ENCODE measurements at regions not wholly inside any gene's neighbourhood (a gene's known extent, or its start where the extent isn't known, plus 50 kb on each side); places are given as distances from the start of the nearest gene placed in this dataset.

- DNase-seq (ENCODE audit: low read depth, low spot score), result no peak
- TF ChIP-seq EZH2 (IDR thresholded peaks at IDR 0.05; ENCODE audit: low read length), result no peak
- TF ChIP-seq, protein P1, sequence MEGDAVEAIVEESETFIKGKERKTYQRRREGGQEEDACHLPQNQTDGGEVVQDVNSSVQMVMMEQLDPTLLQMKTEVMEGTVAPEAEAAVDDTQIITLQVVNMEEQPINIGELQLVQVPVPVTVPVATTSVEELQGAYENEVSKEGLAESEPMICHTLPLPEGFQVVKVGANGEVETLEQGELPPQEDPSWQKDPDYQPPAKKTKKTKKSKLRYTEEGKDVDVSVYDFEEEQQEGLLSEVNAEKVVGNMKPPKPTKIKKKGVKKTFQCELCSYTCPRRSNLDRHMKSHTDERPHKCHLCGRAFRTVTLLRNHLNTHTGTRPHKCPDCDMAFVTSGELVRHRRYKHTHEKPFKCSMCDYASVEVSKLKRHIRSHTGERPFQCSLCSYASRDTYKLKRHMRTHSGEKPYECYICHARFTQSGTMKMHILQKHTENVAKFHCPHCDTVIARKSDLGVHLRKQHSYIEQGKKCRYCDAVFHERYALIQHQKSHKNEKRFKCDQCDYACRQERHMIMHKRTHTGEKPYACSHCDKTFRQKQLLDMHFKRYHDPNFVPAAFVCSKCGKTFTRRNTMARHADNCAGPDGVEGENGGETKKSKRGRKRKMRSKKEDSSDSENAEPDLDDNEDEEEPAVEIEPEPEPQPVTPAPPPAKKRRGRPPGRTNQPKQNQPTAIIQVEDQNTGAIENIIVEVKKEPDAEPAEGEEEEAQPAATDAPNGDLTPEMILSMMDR (optimal IDR thresholded peaks at IDR 0.05 in 1 of 3, IDR thresholded peaks at IDR 0.05 in 1 of 3, conservative IDR thresholded peaks at IDR 0.05 in 1 of 3; ENCODE audit: extremely low read depth in 1 of 3, insufficient read depth in 2 of 3, low read length in 3 of 3), result no peak
- H3K27me3 ChIP-seq (ENCODE audit: control insufficient read depth, extremely low read depth, insufficient read depth, low read length), result no peaks in the 10 kb centered on the region
- H3K27ac ChIP-seq (ENCODE audit: control insufficient read depth, insufficient read depth, low read length), result no peak overlapping the region
- H3K36me3 ChIP-seq (ENCODE audit: control insufficient read depth in 2 of 2, extremely low read depth in 1 of 2, insufficient read depth in 2 of 2, low read length in 2 of 2), result no peaks in the 10 kb centered on the region
- H3K79me2 ChIP-seq (ENCODE audit: control insufficient read depth, insufficient read depth, low read length), result no peaks in the 10 kb centered on the region
- dilution Hi-C loops (cut with MboI; ENCODE audit: extremely low pct_ligation_motif_present, low sequenced_read_pairs), result no loop called here
- no peak overlapping the region for H3K9ac ChIP-seq (ENCODE audit: control insufficient read depth, extremely low read depth, insufficient read depth, low read length)
- H3K4me2 ChIP-seq (ENCODE audit: control insufficient read depth, extremely low read depth, insufficient read depth, low read depth, low read length), result peak overlapping the region; percentile 15
- peaks cover 20% of the 10 kb centered on the region for H3K4me1 ChIP-seq (ENCODE audit: control insufficient read depth, extremely low read depth, insufficient read depth, low read length)
- peak; percentile 83 for FAIRE-seq
- no peaks in the 10 kb centered on the region for H3K9me3 ChIP-seq (ENCODE audit: control insufficient read depth, low read depth, low read length)
- no peak overlapping the region for H2AFZ ChIP-seq (ENCODE audit: control insufficient read depth, low read length)
- H3K4me3 ChIP-seq (ENCODE audit: control insufficient read depth in 2 of 3, extremely low read depth in 1 of 3, insufficient read depth in 2 of 3, low read depth in 1 of 3, low read length in 3 of 3), result no peak overlapping the region
- no peaks in the 10 kb centered on the region for H3K9me1 ChIP-seq (ENCODE audit: control insufficient read depth, extremely low read depth, insufficient read depth, low read length)
- no peaks in the 10 kb centered on the region for H4K20me1 ChIP-seq (ENCODE audit: control insufficient read depth, extremely low read depth, insufficient read depth, low read length)
Observed at GRCh38 chr2:12151716-12152115, 405.3 kb downstream of the LPIN1 start.

GRCh38 chr2:12152888-12153287 lies 406.5 kb downstream of the LPIN1 start:
- Histone ChIP-seq H3K4me2 (ENCODE audit: control insufficient read depth, extremely low read depth, insufficient read depth, low read depth, low read length) (no peak overlapping the region), H3K4me1 (ENCODE audit: control insufficient read depth, extremely low read depth, insufficient read depth, low read length) (peaks cover 20% of the 10 kb centered on the region), H3K4me3 (ENCODE audit: control insufficient read depth in 2 of 3, extremely low read depth in 1 of 3, insufficient read depth in 2 of 3, low read depth in 1 of 3, low read length in 3 of 3) (no peak overlapping the region), H3K9me3 (ENCODE audit: control insufficient read depth, low read depth, low read length) (no peaks in the 10 kb centered on the region), H3K9me1 (ENCODE audit: control insufficient read depth, extremely low read depth, insufficient read depth, low read length) (no peaks in the 10 kb centered on the region), H2AFZ (ENCODE audit: control insufficient read depth, low read length) (no peak overlapping the region), H3K27me3 (ENCODE audit: control insufficient read depth, extremely low read depth, insufficient read depth, low read length) (no peaks in the 10 kb centered on the region), H3K27ac (ENCODE audit: control insufficient read depth, insufficient read depth, low read length) (no peak overlapping the region), H3K79me2 (ENCODE audit: control insufficient read depth, insufficient read depth, low read length) (no peaks in the 10 kb centered on the region), H3K9ac (ENCODE audit: control insufficient read depth, extremely low read depth, insufficient read depth, low read length) (no peak overlapping the region), H4K20me1 (ENCODE audit: control insufficient read depth, extremely low read depth, insufficient read depth, low read length) (no peaks in the 10 kb centered on the region), H3K36me3 (ENCODE audit: control insufficient read depth in 2 of 2, extremely low read depth in 1 of 2, insufficient read depth in 2 of 2, low read length in 2 of 2) (no peaks in the 10 kb centered on the region)
- FAIRE-seq (no peak), DNase-seq (ENCODE audit: low read depth, low spot score) (no peak)
- dilution Hi-C loops (cut with MboI; ENCODE audit: extremely low pct_ligation_motif_present, low sequenced_read_pairs), result no loop called here
- TF ChIP-seq, protein P1 (optimal IDR thresholded peaks at IDR 0.05 in 1 of 3, IDR thresholded peaks at IDR 0.05 in 1 of 3, conservative IDR thresholded peaks at IDR 0.05 in 1 of 3; ENCODE audit: extremely low read depth in 1 of 3, insufficient read depth in 2 of 3, low read length in 3 of 3), result no peak
- TF ChIP-seq EZH2 (IDR thresholded peaks at IDR 0.05; ENCODE audit: low read length), result no peak
